ENCODE measurements at regions not wholly inside any gene's neighbourhood (a gene's known extent, or its start where the extent isn't known, plus 50 kb on each side); places are given as distances from the start of the nearest gene placed in this dataset.

GRCh38 chr3:118187221-118187620 lies 847.4 kb downstream of the IGSF11 start:
- TF ChIP-seq POLR2A (IDR thresholded peaks at IDR 0.05; ENCODE audit: low read length): no peak
- no peak for TF ChIP-seq GATA1 (IDR thresholded peaks at IDR 0.05; ENCODE audit: low read depth, low read length)
